ENCODE measurements at regions not wholly inside any gene's neighbourhood (a gene's known extent, or its start where the extent isn't known, plus 50 kb on each side); places are given as distances from the start of the nearest gene placed in this dataset.
A peak's percentile ranks its signal among the peaks of the same experiment; 100 is the strongest.

- H3K9me3 ChIP-seq = no peaks in the 10 kb centered on the region
- H3K27me3 ChIP-seq = no peaks in the 10 kb centered on the region
- peak in 1 of 2 donors; percentile 12 for TF ChIP-seq POLR2A (IDR thresholded peaks at IDR 0.05)
- TF ChIP-seq CTCF (IDR thresholded peaks at IDR 0.05 in 4 of 5, conservative IDR thresholded peaks at IDR 0.05 in 1 of 5) = no peak
- DNase-seq (peak; percentile 70 to 81), ATAC-seq (peak; percentile 71 to 73)
- intact Hi-C loops (cut with DNase I; ENCODE audit: low total_unique reads) = loop anchor here (2.0 to 5.0 kb wide), 2 partner anchors 242 to 364 kb away; no protein-coding TSS in a partner anchor
- H3K27ac ChIP-seq = peak overlapping the region; percentile 82 to 87 (median 84)
- in situ Hi-C loops (cut with MboI; ENCODE audit: low sequenced_read_pairs in 4 of 4) = loop anchor here in 3 of 4 donors (5.0 to 25.0 kb wide), 3 partner anchors 127 to 137 kb away; no protein-coding TSS in a partner anchor
- H3K4me1 ChIP-seq = peaks cover 42 to 43% of the 10 kb centered on the region in 2 donors
- no peak overlapping the region for H3K4me3 ChIP-seq
- no peaks in the 10 kb centered on the region for H3K36me3 ChIP-seq
Measured at GRCh38 chr9:91060520-91061343, 259.1 kb downstream of the SYK start.

- no peaks in the 10 kb centered on the region for H3K9me3 ChIP-seq
- intact Hi-C loops (cut with DNase I; ENCODE audit: low total_unique reads) = loop anchor here (2.0 to 5.0 kb wide), 2 partner anchors 241 to 363 kb away; no protein-coding TSS in a partner anchor
- DNase-seq (no peak), ATAC-seq (no peak)
- H3K27me3 ChIP-seq = no peaks in the 10 kb centered on the region
- in situ Hi-C loops (cut with MboI; ENCODE audit: low sequenced_read_pairs in 4 of 4) = loop anchor here in 3 of 4 donors (5.0 to 25.0 kb wide), 3 partner anchors 126 to 136 kb away; no protein-coding TSS in a partner anchor
- peaks cover 42 to 43% of the 10 kb centered on the region in 2 donors for H3K4me1 ChIP-seq
- no peak overlapping the region for H3K4me3 ChIP-seq
- H3K36me3 ChIP-seq = no peaks in the 10 kb centered on the region
- no peak for TF ChIP-seq POLR2A (IDR thresholded peaks at IDR 0.05)
- TF ChIP-seq CTCF (IDR thresholded peaks at IDR 0.05 in 4 of 5, conservative IDR thresholded peaks at IDR 0.05 in 1 of 5) = no peak
- H3K27ac ChIP-seq = peak overlapping the region; percentile 82 to 87 (median 84)
Measured at GRCh38 chr9:91061506-91061905, 259.9 kb downstream of the SYK start.

GRCh38 chr9:91062281-91062680, 260.7 kb downstream of the SYK start:
- no peak for TF ChIP-seq CTCF (IDR thresholded peaks at IDR 0.05 in 4 of 5, conservative IDR thresholded peaks at IDR 0.05 in 1 of 5)
- TF ChIP-seq POLR2A (IDR thresholded peaks at IDR 0.05) = peak; percentile 10 to 21
- in situ Hi-C loops (cut with MboI; ENCODE audit: low sequenced_read_pairs in 4 of 4) = loop anchor here in 3 of 4 donors (5.0 to 25.0 kb wide), 3 partner anchors 125 to 135 kb away; no protein-coding TSS in a partner anchor
- H3K9me3 ChIP-seq = no peaks in the 10 kb centered on the region

GRCh38 chr9:91063471-91063870, 261.9 kb downstream of the SYK start:
- no peaks in the 10 kb centered on the region for H3K27me3 ChIP-seq
- in situ Hi-C loops (cut with MboI; ENCODE audit: low sequenced_read_pairs in 4 of 4) (loop anchor here in 3 of 4 donors (5.0 to 25.0 kb wide), 3 partner anchors 124 to 134 kb away; no protein-coding TSS in a partner anchor), intact Hi-C loops (cut with DNase I; ENCODE audit: low total_unique reads) (loop anchor here (2.0 to 5.0 kb wide), 3 partner anchors 37 to 239 kb away; no protein-coding TSS in a partner anchor)
- DNase-seq (no peak), ATAC-seq (no peak)
- TF ChIP-seq CTCF (IDR thresholded peaks at IDR 0.05 in 4 of 5, conservative IDR thresholded peaks at IDR 0.05 in 1 of 5) = no peak
- no peak for TF ChIP-seq POLR2A (IDR thresholded peaks at IDR 0.05)
- peak overlapping the region; percentile 82 to 87 (median 84) for H3K27ac ChIP-seq
- H3K4me1 ChIP-seq = peaks cover 42 to 43% of the 10 kb centered on the region in 2 donors
- no peak overlapping the region for H3K4me3 ChIP-seq
- H3K9me3 ChIP-seq = no peaks in the 10 kb centered on the region
- H3K36me3 ChIP-seq = no peaks in the 10 kb centered on the region

More at GRCh38 chr9:91062281-91062680, 260.7 kb downstream of the SYK start:
- intact Hi-C loops (cut with DNase I; ENCODE audit: low total_unique reads) = loop anchor here (1.0 to 5.0 kb wide), 4 partner anchors 39 to 240 kb away; no protein-coding TSS in a partner anchor
- peak overlapping the region; percentile 82 to 87 (median 84) for H3K27ac ChIP-seq
- no peak overlapping the region for H3K4me3 ChIP-seq
- peak; percentile 46 to 79 for DNase-seq
- H3K27me3 ChIP-seq = no peaks in the 10 kb centered on the region
- H3K4me1 ChIP-seq = peaks cover 42 to 43% of the 10 kb centered on the region in 2 donors
- H3K36me3 ChIP-seq = no peaks in the 10 kb centered on the region
- ATAC-seq = peak; percentile 69 to 78
